ENCODE measurements at regions not wholly inside any gene's neighbourhood (a gene's known extent, or its start where the extent isn't known, plus 50 kb on each side); places are given as distances from the start of the nearest gene placed in this dataset.

- no peak for DNase-seq
Measured at GRCh38 chr14:24692382-24693352, 58.7 kb upstream of the GZMB start.

GRCh38 chr14:24690492-24690891 lies 56.5 kb upstream of the GZMB start:
- DNase-seq, result no peak

DNA sequence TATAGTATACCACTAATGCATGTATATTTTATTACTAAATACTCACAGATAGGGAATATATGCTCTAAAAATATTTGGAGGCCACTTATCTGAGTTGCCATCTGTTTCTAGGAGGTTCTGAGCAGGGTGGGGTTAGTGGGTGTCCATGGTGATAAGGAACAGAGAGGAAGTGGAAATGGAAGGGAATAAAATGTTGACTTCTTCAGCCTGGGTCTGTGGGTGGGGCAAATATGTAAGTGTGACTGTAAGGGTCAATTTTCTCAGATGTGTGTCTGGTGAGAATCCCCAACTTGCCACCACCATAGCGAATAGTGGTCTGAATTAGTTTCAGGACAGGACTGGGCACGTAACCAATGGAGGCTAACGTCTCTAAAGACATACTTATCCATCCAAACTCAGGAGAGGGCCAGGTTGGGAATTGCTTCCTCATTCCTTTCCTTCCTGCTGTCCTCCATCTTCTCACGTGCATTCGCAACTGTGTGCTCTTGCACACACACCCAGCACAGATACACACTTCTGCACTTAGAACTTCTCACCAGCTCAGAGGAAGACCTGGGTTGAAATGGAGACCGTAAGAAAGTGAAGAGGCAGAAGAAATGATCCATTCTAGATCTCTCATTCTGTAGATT lies 54.2 kb upstream of the GZMB start:
- no peak for DNase-seq

All from stimulated activated CD4-positive, alpha-beta T cell treated with anti-CD3 and anti-CD28 coated beads, Interleukin-2, amount 100 ng/mL, for 48 hours (primary cell).